Retinal pigment epithelial cell (primary cell): ENCODE measurements at regions not wholly inside any gene's neighbourhood (a gene's known extent, or its start where the extent isn't known, plus 50 kb on each side); places are given as distances from the start of the nearest gene placed in this dataset.
A peak's percentile ranks its signal among the peaks of the same experiment; 100 is the strongest.

ENCODE experiments used
- DNase-seq: peaks from one replicate; pipeline ENCODE4 v3.0.0-alpha.2; 2010; ENCODE audit warnings: low read depth
- H3K4me3 ChIP-seq: 2 replicates; pipeline ENCODE4 v1.5.1; 2011; ENCODE audit warnings: mild to moderate bottlenecking, low read length, control low read depth, moderate library complexity
- TF ChIP-seq, protein P1 (sequence below): conservative IDR thresholded peaks from 2 replicates; pipeline ENCODE4 v1.5.1; 2011; ENCODE audit warnings: low read depth, low read length, control low read depth, inconsistent platforms

DNA sequence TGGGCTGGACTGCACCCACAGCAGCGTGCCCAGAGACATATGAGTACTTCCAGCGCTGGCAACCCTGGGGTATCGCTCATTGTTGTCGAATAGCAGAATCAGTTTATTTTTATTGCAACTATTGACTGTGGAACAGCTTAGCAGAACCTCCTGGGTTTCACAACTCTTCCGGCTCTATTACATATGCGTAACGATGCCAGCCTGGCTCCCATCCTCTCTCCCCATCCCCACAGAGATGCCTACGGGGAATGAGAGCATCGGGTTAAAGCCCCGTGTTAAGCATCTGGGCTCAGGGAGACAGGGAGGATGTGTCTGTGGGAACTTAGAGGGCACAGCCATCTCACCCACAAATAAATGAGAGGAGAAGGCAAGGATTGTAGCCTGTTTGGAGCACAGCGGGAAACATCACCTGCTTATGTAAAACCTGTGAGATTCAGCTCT is 76.6 kb upstream of the DLG1 start:
- H3K4me3 ChIP-seq = no peak overlapping the region
- no peak for DNase-seq
- TF ChIP-seq, protein P1, sequence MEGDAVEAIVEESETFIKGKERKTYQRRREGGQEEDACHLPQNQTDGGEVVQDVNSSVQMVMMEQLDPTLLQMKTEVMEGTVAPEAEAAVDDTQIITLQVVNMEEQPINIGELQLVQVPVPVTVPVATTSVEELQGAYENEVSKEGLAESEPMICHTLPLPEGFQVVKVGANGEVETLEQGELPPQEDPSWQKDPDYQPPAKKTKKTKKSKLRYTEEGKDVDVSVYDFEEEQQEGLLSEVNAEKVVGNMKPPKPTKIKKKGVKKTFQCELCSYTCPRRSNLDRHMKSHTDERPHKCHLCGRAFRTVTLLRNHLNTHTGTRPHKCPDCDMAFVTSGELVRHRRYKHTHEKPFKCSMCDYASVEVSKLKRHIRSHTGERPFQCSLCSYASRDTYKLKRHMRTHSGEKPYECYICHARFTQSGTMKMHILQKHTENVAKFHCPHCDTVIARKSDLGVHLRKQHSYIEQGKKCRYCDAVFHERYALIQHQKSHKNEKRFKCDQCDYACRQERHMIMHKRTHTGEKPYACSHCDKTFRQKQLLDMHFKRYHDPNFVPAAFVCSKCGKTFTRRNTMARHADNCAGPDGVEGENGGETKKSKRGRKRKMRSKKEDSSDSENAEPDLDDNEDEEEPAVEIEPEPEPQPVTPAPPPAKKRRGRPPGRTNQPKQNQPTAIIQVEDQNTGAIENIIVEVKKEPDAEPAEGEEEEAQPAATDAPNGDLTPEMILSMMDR = no peak

DNA sequence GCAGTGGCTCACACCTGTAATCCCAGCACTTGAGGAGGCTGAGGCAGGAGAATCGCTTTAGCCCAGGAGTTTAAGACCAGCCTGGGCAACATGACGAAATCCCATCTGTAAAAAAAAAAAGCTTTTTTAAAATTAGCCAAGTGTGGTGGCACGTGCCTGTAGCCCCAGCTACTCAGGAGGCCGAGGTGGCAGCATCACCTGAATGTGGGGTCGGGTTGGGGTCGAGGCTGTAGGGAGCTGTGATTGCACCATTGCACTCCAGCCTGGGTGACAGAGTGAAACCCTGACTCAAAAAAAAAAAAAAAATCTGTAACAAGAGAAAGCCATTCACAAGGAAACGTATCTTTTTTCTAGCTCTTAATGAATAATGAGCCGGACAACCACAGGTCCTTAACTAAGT is 74.7 kb upstream of the DLG1 start:
- TF ChIP-seq, protein P1 = no peak
- no peak for DNase-seq
- H3K4me3 ChIP-seq = no peak overlapping the region

DNA sequence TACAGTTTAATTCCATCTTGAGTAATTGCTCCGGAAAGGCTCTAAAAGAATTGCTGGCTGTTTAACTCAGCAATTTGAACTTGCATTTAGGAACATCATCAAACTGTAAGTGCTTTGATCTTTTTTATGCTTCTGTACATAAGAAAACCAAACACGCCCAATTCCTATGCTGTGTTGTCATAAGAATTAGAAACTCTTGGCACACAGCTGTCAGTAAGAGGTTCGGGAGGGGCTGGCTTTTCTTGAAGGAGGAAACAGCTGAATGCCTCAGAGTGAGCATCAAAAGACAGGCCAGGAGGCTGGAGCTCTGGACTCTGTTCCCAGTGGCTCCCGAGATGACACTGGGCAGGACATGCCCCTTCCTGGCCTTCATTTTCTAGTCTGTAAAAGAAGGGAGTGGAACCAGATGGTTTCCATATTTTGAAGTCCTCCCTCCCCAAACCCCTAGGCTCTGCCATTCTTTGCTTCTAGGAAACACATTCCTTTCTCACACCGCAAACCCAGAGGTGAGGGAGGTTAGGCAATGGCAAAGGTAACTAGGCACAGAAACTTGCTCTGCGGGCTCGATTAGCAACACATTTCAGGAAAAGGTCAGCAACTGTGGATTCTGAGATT is 73.7 kb upstream of the DLG1 start:
- H3K4me3 ChIP-seq = no peak overlapping the region
- DNase-seq = peak; percentile 74
- TF ChIP-seq, protein P1 = no peak

DNA sequence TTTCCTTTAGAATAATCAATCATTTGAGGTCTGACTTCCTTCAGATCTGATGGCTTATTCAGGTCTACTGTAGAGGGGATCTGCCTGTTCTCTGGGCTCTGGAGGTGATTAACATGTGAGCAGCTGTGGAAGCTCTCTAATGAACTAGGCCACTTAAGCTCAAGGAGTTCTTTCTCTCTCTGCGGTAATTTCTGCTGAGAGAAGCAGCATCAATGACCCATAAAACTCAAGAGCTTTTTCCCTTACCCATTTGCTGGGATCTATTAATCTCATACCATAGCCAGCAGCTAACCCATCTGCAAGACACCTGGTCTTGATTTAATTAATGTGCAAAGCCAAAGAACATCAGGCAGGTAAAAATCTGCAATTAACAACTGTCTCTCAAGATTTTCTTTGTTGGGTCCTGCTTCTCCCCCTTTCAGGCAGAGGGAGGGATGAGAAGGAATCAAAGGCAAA is 73.2 kb upstream of the DLG1 start:
- H3K4me3 ChIP-seq = no peak overlapping the region
- DNase-seq = no peak
- TF ChIP-seq, protein P1 = no peak

DNA sequence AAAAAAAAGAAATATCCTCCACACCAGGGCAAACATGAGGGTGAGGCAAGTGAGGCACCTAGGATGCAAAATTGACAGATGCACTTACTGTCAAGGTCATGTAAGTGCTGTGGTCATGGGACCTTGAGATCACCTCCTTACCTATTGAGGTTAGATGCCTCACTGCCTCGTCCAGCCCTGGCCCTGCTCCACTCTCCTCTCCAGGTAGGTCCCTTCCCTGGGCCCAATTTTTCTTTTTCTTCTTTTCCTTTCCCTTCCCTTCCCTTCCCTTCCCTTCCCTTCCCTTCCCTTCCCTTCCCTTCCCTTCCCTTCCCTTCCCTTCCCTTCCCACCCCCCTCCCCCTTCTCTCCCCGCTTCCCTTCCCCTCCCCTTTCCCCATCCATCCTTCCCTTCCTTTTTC is 71.1 kb upstream of the DLG1 start:
- DNase-seq = no peak
- TF ChIP-seq, protein P1 = no peak
- no peak overlapping the region for H3K4me3 ChIP-seq

DNA sequence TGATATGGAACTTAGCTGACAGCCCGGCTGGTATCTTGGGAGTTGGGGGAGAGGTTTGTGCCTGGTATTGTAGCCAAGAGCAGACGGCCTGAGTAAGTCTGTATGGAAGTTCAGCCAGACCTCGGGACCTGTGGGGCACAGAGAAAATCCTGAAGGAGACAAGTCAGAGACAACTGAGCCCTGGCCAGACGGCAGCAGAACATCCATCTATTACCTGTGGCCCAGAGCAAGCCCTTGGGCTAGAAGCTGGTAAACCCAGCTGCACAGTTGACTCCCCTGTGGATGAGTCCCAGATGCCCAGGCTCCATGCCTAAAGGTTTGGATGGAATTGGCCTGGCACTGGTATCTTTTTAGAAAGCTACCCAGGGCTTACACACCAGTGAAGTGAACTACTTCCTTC is 70.4 kb upstream of the DLG1 start:
- TF ChIP-seq, protein P1 = no peak
- H3K4me3 ChIP-seq = no peak overlapping the region
- no peak for DNase-seq

DNA sequence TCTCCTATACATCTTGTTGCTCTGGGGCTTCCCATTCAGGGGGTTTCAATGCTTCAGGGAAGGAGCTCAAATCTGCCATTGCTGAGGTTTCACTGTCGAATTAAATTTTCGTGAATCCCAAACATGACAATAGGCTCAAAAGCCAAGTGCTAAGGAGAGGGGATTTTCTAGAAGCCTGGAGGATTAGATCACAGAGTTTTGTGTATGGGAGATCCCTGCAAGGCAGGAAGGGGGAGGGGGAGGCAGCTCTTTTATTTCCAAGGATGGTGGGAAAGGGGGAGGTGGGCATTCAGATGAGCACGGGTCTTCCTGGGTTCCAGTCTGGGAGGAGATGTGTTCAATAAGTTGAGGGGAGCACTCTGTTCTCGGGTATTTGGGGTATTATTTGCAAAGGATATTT is 69.9 kb upstream of the DLG1 start:
- no peak overlapping the region for H3K4me3 ChIP-seq
- no peak for DNase-seq
- TF ChIP-seq, protein P1 = no peak
